Activated T-helper 17 cell treated with anti-CD3 and anti-CD28 coated beads, Interleukin-2, amount 50 U/mL, for 72 hours (primary cell): ENCODE measurements at regions not wholly inside any gene's neighbourhood (a gene's known extent, or its start where the extent isn't known, plus 50 kb on each side); places are given as distances from the start of the nearest gene placed in this dataset.
"Not testable (repeated sequence)": the region's sequence is repeated elsewhere in the genome, so short reads cannot be mapped to it uniquely, and the experiment has no call there.

Experiments
- ATAC-seq: fragments of 150-1000 bp; cut with Tn5 transposase; replicated peaks from 2 replicates; pipeline ENCODE4 v1.10.0; 2021; ENCODE audit warnings: mild to moderate bottlenecking, moderate library complexity
- H3K27ac Mint-ChIP-seq: one replicate; pipeline ENCODE4 v1.8.0; 2022; ENCODE audit warnings: mixed read lengths
- H3K27me3 Mint-ChIP-seq: one replicate; pipeline ENCODE4 v1.8.0; 2022; ENCODE audit warnings: mixed read lengths
- H3K36me3 Mint-ChIP-seq: one replicate; pipeline ENCODE4 v1.8.0; 2022; ENCODE audit warnings: low read depth, mild to moderate bottlenecking, mixed read lengths
- H3K4me1 Mint-ChIP-seq: one replicate; pipeline ENCODE4 v1.8.0; 2022; ENCODE audit warnings: mixed read lengths
- H3K4me3 Mint-ChIP-seq: one replicate; pipeline ENCODE4 v1.8.0; 2022; ENCODE audit warnings: mild to moderate bottlenecking, mixed read lengths
- H3K9me3 Mint-ChIP-seq: one replicate; pipeline ENCODE4 v1.8.0; 2022; ENCODE audit warnings: mixed read lengths

- no peak overlapping the region for H3K27ac Mint-ChIP-seq
- H3K4me1 Mint-ChIP-seq = no peaks in the 10 kb centered on the region
- no peak for ATAC-seq
- H3K36me3 Mint-ChIP-seq = no peaks in the 10 kb centered on the region
- H3K4me3 Mint-ChIP-seq = no peak overlapping the region
- H3K9me3 Mint-ChIP-seq = no peaks in the 10 kb centered on the region
- H3K27me3 Mint-ChIP-seq = no peaks in the 10 kb centered on the region
Measured at GRCh38 chr3:66931291-66931690, 66.8 kb upstream of the KBTBD8 start.

GRCh38 chr3:66931699-66932098 is 66.4 kb upstream of the KBTBD8 start:
- no peaks in the 10 kb centered on the region for H3K27me3 Mint-ChIP-seq
- no peak overlapping the region for H3K4me3 Mint-ChIP-seq
- H3K9me3 Mint-ChIP-seq = no peaks in the 10 kb centered on the region
- H3K4me1 Mint-ChIP-seq = no peaks in the 10 kb centered on the region
- ATAC-seq = no peak
- H3K27ac Mint-ChIP-seq = no peak overlapping the region
- H3K36me3 Mint-ChIP-seq = no peaks in the 10 kb centered on the region

- Mint-ChIP-seq H3K36me3 (no peaks in the 10 kb centered on the region), H3K27me3 (no peaks in the 10 kb centered on the region), H3K9me3 (no peaks in the 10 kb centered on the region), H3K4me3 (no peak overlapping the region), H3K27ac (no peak overlapping the region), H3K4me1 (no peaks in the 10 kb centered on the region)
- no peak for ATAC-seq
Measured at GRCh38 chr3:66933233-66933632, 64.9 kb upstream of the KBTBD8 start.

GRCh38 chr3:66934041-66934440 is 64.1 kb upstream of the KBTBD8 start:
- no peaks in the 10 kb centered on the region for H3K36me3 Mint-ChIP-seq
- no peak for ATAC-seq
- H3K9me3 Mint-ChIP-seq = no peaks in the 10 kb centered on the region
- H3K4me1 Mint-ChIP-seq = no peaks in the 10 kb centered on the region
- H3K4me3 Mint-ChIP-seq = no peak overlapping the region
- no peak overlapping the region for H3K27ac Mint-ChIP-seq
- H3K27me3 Mint-ChIP-seq = no peaks in the 10 kb centered on the region

GRCh38 chr3:66934725-66935124 is 63.4 kb upstream of the KBTBD8 start:
- Mint-ChIP-seq H3K27ac (no peak overlapping the region), H3K36me3 (no peaks in the 10 kb centered on the region), H3K4me1 (no peaks in the 10 kb centered on the region), H3K4me3 (no peak overlapping the region), H3K9me3 (no peaks in the 10 kb centered on the region), H3K27me3 (no peaks in the 10 kb centered on the region)
- ATAC-seq = no peak

- H3K27ac Mint-ChIP-seq, H3K36me3 Mint-ChIP-seq, ATAC-seq, H3K9me3 Mint-ChIP-seq, H3K4me1 Mint-ChIP-seq, H3K27me3 Mint-ChIP-seq, H3K4me3 Mint-ChIP-seq: not testable (repeated sequence)
Measured at GRCh38 chr3:66937041-66937440, 61.1 kb upstream of the KBTBD8 start.

GRCh38 chr3:66938338-66938963 is 59.7 kb upstream of the KBTBD8 start:
- H3K27ac Mint-ChIP-seq = no peak overlapping the region
- no peak overlapping the region for H3K4me3 Mint-ChIP-seq
- no peaks in the 10 kb centered on the region for H3K4me1 Mint-ChIP-seq
- H3K27me3 Mint-ChIP-seq = no peaks in the 10 kb centered on the region
- H3K36me3 Mint-ChIP-seq = no peaks in the 10 kb centered on the region
- H3K9me3 Mint-ChIP-seq = no peaks in the 10 kb centered on the region
- peak; percentile 32 for ATAC-seq

- Mint-ChIP-seq H3K4me3 (no peak overlapping the region), H3K9me3 (no peaks in the 10 kb centered on the region), H3K27ac (no peak overlapping the region), H3K36me3 (no peaks in the 10 kb centered on the region), H3K4me1 (no peaks in the 10 kb centered on the region), H3K27me3 (no peaks in the 10 kb centered on the region)
- ATAC-seq = no peak
Measured at GRCh38 chr3:66948041-66948440, 50.1 kb upstream of the KBTBD8 start.
